OCI-LY3 (cell line): ENCODE measurements at regions not wholly inside any gene's neighbourhood (a gene's known extent, or its start where the extent isn't known, plus 50 kb on each side); places are given as distances from the start of the nearest gene placed in this dataset.

ENCODE experiments used
- H2AFZ ChIP-seq: fragments of 200-600, 300-600 bp; shearing (Covaris generic); 2 replicates; pipeline ENCODE4 v1.6.0; 2014; ENCODE audit warnings: antibody characterized with exemption, low read depth, low read length
- H3K27ac ChIP-seq: fragments of 200-600, 300-600 bp; sonication (generic); 2 replicates; pipeline ENCODE4 v1.5.1; 2014; ENCODE audit warnings: mild to moderate bottlenecking, low read length, moderate library complexity, mixed read lengths
- H3K27me3 ChIP-seq: fragments of 200-600, 300-600 bp; sonication (generic); 2 replicates; pipeline ENCODE4 v1.6.1; 2014; ENCODE audit warnings: low read depth, low read length, mixed read lengths
- H3K36me3 ChIP-seq: fragments of 200-600, 300-600 bp; sonication (generic); replicated peaks from 2 replicates; pipeline ENCODE3; 2014; ENCODE audit warnings: low read depth, low read length, mixed read lengths
- H3K4me1 ChIP-seq: fragments of 300-600, 200-600 bp; sonication (generic); 2 replicates; pipeline ENCODE4 v1.6.1; 2014; ENCODE audit warnings: low read length, mixed read lengths
- H3K4me2 ChIP-seq: fragments of 200-600, 300-600 bp; sonication (generic); 2 replicates; pipeline ENCODE4 v1.6.1; 2014; ENCODE audit warnings: low read length, mixed read lengths
- H3K4me3 ChIP-seq: fragments of 300-600, 200-600 bp; sonication (generic); 2 replicates; pipeline ENCODE4 v1.5.1; 2014; ENCODE audit warnings: antibody characterized with exemption, mild to moderate bottlenecking, low read length, moderate library complexity
- H3K79me2 ChIP-seq: fragments of 300-600, 200-600 bp; shearing (Covaris generic); 2 replicates; pipeline ENCODE4 v1.6.1; 2014; ENCODE audit warnings: mild to moderate bottlenecking, low read length, mixed read lengths
- H3K9ac ChIP-seq: fragments of 300-600, 200-600 bp; shearing (Covaris generic); 2 replicates; pipeline ENCODE4 v1.6.0; 2014; ENCODE audit warnings: mild to moderate bottlenecking, low read length, moderate library complexity
- H3K9me3 ChIP-seq: fragments of 200-600, 300-600 bp; shearing (Covaris generic); 2 replicates; pipeline ENCODE4 v1.6.1; 2014; ENCODE audit warnings: low read length, mixed read lengths; ENCODE audit not compliant: insufficient read depth
- H4K20me1 ChIP-seq: fragments of 200-600, 300-600 bp; sonication (generic); 2 replicates; pipeline ENCODE4 v1.6.1; 2016; ENCODE audit warnings: low read length, mixed read lengths; ENCODE audit not compliant: insufficient read depth
- EZH2phosphoT487 ChIP-seq: fragments of 200-600 bp; shearing (Covaris generic); IDR thresholded peaks from 2 replicates; pipeline ENCODE4 v1.6.1; 2018; ENCODE audit warnings: antibody characterized with exemption, mixed run types, low read depth
- TF ChIP-seq, protein P1 (sequence below): fragments of 200-600, 300-600 bp; sonication (generic); IDR thresholded peaks from 2 replicates; pipeline ENCODE4 v1.5.1; 2014; ENCODE audit warnings: antibody characterized with exemption, low read length, low read depth

DNA sequence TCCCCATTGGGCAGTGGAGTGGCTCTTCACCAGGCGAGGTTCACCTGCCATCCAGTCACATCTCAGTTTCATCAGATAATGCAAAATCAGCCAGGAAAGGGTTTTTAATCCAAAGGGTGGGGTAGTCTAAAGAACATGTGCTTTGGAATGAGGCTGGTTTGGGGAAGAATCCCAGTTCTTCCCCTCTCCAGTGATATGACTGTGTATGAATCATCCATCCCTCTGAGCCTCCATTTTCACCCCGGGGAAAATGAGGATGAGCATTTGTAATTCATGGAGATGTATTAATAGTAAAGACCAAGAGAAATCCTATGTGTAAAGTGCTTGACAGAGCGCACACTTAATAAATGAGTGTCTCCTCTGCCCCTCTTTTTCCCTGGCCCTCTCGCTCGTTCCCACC is 215.1 kb upstream of the FGGY start:
- TF ChIP-seq, protein P1, sequence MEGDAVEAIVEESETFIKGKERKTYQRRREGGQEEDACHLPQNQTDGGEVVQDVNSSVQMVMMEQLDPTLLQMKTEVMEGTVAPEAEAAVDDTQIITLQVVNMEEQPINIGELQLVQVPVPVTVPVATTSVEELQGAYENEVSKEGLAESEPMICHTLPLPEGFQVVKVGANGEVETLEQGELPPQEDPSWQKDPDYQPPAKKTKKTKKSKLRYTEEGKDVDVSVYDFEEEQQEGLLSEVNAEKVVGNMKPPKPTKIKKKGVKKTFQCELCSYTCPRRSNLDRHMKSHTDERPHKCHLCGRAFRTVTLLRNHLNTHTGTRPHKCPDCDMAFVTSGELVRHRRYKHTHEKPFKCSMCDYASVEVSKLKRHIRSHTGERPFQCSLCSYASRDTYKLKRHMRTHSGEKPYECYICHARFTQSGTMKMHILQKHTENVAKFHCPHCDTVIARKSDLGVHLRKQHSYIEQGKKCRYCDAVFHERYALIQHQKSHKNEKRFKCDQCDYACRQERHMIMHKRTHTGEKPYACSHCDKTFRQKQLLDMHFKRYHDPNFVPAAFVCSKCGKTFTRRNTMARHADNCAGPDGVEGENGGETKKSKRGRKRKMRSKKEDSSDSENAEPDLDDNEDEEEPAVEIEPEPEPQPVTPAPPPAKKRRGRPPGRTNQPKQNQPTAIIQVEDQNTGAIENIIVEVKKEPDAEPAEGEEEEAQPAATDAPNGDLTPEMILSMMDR = no peak
- TF ChIP-seq EZH2phosphoT487 = no peak
- no peak overlapping the region for H3K4me3 ChIP-seq
- no peak overlapping the region for H3K9ac ChIP-seq
- no peaks in the 10 kb centered on the region for H4K20me1 ChIP-seq
- no peak overlapping the region for H3K27ac ChIP-seq
- no peak overlapping the region for H2AFZ ChIP-seq
- no peaks in the 10 kb centered on the region for H3K36me3 ChIP-seq
- H3K4me1 ChIP-seq = peaks cover 8% of the 10 kb centered on the region
- H3K27me3 ChIP-seq = no peaks in the 10 kb centered on the region
- H3K9me3 ChIP-seq = no peaks in the 10 kb centered on the region
- H3K4me2 ChIP-seq = no peak overlapping the region
- no peaks in the 10 kb centered on the region for H3K79me2 ChIP-seq

DNA sequence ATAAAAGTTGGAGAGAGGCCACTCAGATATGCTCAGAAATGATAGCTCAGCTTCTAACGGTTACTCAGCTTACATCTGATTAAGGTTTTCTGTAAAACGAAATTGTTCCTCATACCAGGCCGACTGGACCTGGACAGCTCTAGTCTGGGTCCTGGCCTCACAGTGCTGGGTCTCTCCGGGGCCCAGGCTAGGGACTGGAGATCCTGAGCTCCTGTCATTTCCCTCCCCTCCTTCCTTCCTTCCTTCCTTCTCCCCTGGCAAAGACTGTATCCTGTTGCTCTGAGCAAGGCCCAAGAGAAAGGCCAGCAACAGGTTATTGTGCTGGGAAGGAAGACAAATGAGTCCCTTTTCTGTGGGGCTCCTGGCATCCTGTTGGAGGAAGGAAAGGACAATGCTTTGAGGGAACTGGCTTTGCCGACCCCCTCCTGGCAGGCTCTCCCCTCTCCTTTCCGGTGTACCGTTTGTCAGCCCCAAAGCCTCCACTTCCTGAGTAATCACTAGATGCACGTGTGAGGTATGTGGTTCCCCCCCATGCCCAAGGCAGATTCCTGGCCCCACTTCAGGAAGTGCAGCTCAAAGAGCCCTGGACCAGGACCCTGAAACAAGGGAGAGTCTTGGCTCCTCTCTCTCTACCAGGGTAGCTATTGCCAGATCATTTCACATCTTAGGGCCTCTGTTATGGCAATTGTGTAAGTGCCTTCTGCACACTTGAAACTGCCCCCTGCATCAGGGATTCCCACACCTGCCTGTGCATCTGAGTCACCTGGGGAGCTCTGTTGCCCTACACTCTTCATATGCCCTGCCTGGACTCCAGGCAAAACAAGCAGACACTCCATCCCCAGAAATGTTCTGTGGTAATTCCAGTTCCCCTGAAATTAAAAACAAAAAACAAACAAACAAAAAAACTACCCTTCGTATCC is 212.7 kb upstream of the FGGY start:
- no peak overlapping the region for H3K4me3 ChIP-seq
- no peaks in the 10 kb centered on the region for H4K20me1 ChIP-seq
- TF ChIP-seq, protein P1 = no peak
- H2AFZ ChIP-seq = no peak overlapping the region
- H3K27me3 ChIP-seq = no peaks in the 10 kb centered on the region
- H3K27ac ChIP-seq = no peak overlapping the region
- H3K79me2 ChIP-seq = no peaks in the 10 kb centered on the region
- H3K9me3 ChIP-seq = no peaks in the 10 kb centered on the region
- no peaks in the 10 kb centered on the region for H3K36me3 ChIP-seq
- H3K4me2 ChIP-seq = no peak overlapping the region
- no peak overlapping the region for H3K9ac ChIP-seq
- H3K4me1 ChIP-seq = no peaks in the 10 kb centered on the region

DNA sequence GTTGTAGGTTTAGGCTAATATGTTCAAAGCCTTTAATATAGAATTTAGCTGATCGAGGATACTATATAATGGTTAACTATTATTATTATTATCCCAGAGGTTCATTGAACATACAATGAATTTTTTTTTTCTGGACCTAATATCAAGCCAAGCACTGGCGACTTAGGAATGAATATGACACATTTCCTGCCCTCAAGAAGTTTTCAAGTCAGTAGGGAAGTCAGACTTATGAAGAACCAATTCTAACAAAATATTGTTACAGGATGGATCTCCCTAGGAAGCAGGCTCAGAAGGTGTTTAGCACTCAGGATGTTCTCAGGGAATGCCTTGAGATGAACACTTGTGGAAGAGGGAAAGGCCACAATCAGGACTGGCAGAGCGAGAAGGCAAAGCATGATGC is 211.8 kb upstream of the FGGY start:
- Histone ChIP-seq H3K9me3 (no peaks in the 10 kb centered on the region), H3K4me3 (no peak overlapping the region), H3K27ac (no peak overlapping the region), H2AFZ (no peak overlapping the region), H3K9ac (no peak overlapping the region), H3K4me1 (no peaks in the 10 kb centered on the region), H3K79me2 (no peaks in the 10 kb centered on the region), H3K36me3 (no peaks in the 10 kb centered on the region), H3K27me3 (no peaks in the 10 kb centered on the region), H4K20me1 (no peaks in the 10 kb centered on the region), H3K4me2 (no peak overlapping the region)
- TF ChIP-seq EZH2phosphoT487 = no peak
- TF ChIP-seq, protein P1 = no peak

DNA sequence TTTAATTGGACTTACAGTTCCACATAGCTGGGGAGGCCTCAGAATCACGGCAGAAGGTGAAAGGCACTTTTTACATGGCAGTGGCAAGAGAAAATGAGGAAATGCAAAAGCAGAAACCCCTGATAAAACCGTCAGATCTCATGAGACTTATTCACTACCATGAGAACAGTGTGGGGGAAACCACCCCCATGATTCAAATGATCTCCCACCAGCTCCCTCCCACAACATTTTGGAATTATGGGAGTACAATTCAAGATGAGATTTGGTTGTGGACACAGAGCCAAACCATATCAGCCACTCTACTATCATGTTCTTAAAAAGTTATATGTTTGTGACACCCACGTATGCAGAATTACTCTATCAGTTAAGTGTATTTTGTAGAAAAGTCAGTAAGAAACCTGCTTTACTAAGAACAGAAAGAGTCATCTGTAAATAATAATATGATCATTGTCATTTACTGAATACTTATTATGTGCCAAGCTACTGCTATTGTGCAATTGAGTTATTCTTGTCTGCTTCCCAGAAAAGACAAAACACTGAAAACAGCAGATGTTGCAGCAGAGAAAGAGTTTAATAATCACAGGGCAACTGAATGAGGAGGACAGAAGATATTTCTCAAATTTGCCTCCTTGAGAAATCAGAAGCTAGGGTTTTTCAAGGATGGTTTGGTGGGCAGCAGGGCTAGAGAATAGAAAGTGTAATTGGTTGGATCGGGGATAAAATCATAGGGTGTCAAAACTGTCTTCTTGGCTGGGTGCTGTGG is 207.7 kb upstream of the FGGY start:
- no peaks in the 10 kb centered on the region for H4K20me1 ChIP-seq
- H2AFZ ChIP-seq = no peak overlapping the region
- no peaks in the 10 kb centered on the region for H3K79me2 ChIP-seq
- H3K4me1 ChIP-seq = no peaks in the 10 kb centered on the region
- H3K4me2 ChIP-seq = no peak overlapping the region
- H3K9ac ChIP-seq = no peak overlapping the region
- no peaks in the 10 kb centered on the region for H3K36me3 ChIP-seq
- TF ChIP-seq, protein P1 = no peak
- H3K27ac ChIP-seq = no peak overlapping the region
- no peak overlapping the region for H3K4me3 ChIP-seq
- H3K27me3 ChIP-seq = no peaks in the 10 kb centered on the region
- H3K9me3 ChIP-seq = no peaks in the 10 kb centered on the region
